Psoas muscle (tissue), 7 donors: ENCODE measurements at regions not wholly inside any gene's neighbourhood (a gene's known extent, or its start where the extent isn't known, plus 50 kb on each side); places are given as distances from the start of the nearest gene placed in this dataset.

Experiments
- ATAC-seq, 4 donors: fragments of 200-7000 bp; cut with Tn5 transposase; one replicate each; pipeline ENCODE4 v1.9.1; 2020; ENCODE audit warnings: moderate library complexity in 3 of 4, mild to moderate bottlenecking in 2 of 4
- DNase-seq, 2 donors: peaks; one replicate each; pipeline ENCODE4 v3.0.0-alpha.2; 2020
- H3K27ac ChIP-seq: fragments of 200-600 bp; one replicate; pipeline ENCODE4 v1.8.0; 2022
- H3K27me3 ChIP-seq, 3 donors: fragments of 200-600 bp in 1 of 3; one replicate each; pipeline versions ENCODE4 v1.6.1 to v1.8.0; 2013 to 2022; ENCODE audit warnings: low read length in 2 of 3, mild to moderate bottlenecking in 2 of 3, moderate library complexity in 1 of 3; ENCODE audit not compliant: insufficient read depth in 3 of 3
- H3K36me3 ChIP-seq, 2 donors: fragments of 200-600 bp in 1 of 2; one replicate each; pipeline versions ENCODE4 v1.6.1 to v1.8.0; 2013 to 2022; ENCODE audit warnings: low read depth in 1 of 2, mild to moderate bottlenecking in 1 of 2, moderate library complexity in 1 of 2; ENCODE audit not compliant: insufficient read depth in 1 of 2
- H3K4me1 ChIP-seq: fragments of 200-600 bp; one replicate; pipeline ENCODE4 v1.8.0; 2022
- H3K4me3 ChIP-seq: fragments of 200-600 bp; one replicate; pipeline ENCODE4 v1.8.0; 2022; ENCODE audit warnings: mild to moderate bottlenecking
- H3K9me3 ChIP-seq: fragments of 200-600 bp; one replicate; pipeline ENCODE4 v1.8.0; 2022
- WGBS, 3 donors: extraction: QIAGEN DNeasy Blood & Tissue Kit; methylation state at CpG; one replicate each; pipeline versions ENCODE4 v1.1.6 to v1.1.7; 2013; 5-methylcytosine and 5-hydroxymethylcytosine counted together
- intact Hi-C, 2 donors: fragments of 100-400 bp; cut with DNase I; formaldehyde crosslinking; loops; one replicate each; pipeline versions ENCODE4 v1.11.0 to v1.14.2; 2022
- TF ChIP-seq, protein P1 (sequence below): fragments of 200-600 bp; IDR thresholded peaks from one replicate; pipeline ENCODE4 v1.8.0; 2022; ENCODE audit warnings: antibody characterized with exemption
- donor health status: healthy with polysubstance abuse.
- donor health status: DM: no; HTN: no; CAD: no; lungs with moderate emphysema.
- donor health status: Bipolar disorder and iron deficiency.
- donor health status: healthy.
- donor health status: DM: yes; HTN: yes; CAD: no.
- donor health status: DM: no; HTN: no; CAD: no.
- donor health status: DM: yes; HTN: yes; CAD: no.

DNA sequence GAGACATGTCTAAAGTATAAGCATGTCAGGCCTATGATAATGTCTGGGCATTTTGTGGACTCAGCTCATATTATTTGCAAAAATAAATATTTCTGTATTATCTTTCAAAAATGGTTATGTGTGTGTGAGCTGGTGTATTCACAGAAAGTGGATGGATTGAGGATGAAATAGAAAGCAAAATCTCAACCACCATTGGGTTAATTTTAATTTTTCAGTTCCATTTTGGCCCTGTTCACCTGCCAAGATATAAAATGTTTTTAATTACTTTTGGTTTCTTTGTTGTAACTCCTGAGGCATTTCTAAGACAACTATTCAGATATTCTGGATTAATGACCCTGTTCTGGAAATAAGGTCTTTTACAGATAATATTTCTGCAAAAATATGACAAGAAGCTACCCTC is 232.7 kb upstream of the PPFIA2 start:
- no peaks in the 10 kb centered on the region for H3K9me3 ChIP-seq
- no peaks in the 10 kb centered on the region for H3K4me1 ChIP-seq
- ATAC-seq (no peak), DNase-seq (no peak)
- H3K4me3 ChIP-seq: no peak overlapping the region
- TF ChIP-seq, protein P1, sequence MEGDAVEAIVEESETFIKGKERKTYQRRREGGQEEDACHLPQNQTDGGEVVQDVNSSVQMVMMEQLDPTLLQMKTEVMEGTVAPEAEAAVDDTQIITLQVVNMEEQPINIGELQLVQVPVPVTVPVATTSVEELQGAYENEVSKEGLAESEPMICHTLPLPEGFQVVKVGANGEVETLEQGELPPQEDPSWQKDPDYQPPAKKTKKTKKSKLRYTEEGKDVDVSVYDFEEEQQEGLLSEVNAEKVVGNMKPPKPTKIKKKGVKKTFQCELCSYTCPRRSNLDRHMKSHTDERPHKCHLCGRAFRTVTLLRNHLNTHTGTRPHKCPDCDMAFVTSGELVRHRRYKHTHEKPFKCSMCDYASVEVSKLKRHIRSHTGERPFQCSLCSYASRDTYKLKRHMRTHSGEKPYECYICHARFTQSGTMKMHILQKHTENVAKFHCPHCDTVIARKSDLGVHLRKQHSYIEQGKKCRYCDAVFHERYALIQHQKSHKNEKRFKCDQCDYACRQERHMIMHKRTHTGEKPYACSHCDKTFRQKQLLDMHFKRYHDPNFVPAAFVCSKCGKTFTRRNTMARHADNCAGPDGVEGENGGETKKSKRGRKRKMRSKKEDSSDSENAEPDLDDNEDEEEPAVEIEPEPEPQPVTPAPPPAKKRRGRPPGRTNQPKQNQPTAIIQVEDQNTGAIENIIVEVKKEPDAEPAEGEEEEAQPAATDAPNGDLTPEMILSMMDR: no peak
- no peaks in the 10 kb centered on the region for H3K36me3 ChIP-seq
- intact Hi-C loops: no loop called here
- H3K27me3 ChIP-seq: no peaks in the 10 kb centered on the region
- H3K27ac ChIP-seq: no peak overlapping the region

DNA sequence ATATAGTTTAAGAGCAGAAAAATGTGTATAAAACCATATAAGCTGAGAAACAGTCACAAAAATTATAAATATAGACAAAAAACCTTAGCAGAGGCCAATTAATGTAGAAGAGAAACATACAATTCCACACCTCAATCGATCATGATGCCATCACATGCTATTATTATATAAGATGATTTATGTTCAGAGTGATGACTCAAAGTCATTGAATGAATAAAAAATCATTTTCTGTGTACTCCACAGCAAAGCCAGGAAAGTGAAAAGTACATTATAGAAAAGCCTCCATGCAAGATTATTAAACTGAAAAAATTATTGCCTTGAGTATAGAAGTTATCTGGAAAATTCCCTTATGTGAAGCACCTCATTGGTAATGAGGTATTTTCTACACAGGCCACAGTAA is 229.2 kb upstream of the PPFIA2 start:
- no peaks in the 10 kb centered on the region for H3K27me3 ChIP-seq
- H3K4me1 ChIP-seq: no peaks in the 10 kb centered on the region
- DNase-seq: no peak
- no peak overlapping the region for H3K4me3 ChIP-seq
- no peak for ATAC-seq
- no peak overlapping the region for H3K27ac ChIP-seq
- 68 to 92% (median 78%) methylated on average over 1 of the region's 1 CpG for WGBS, 3 donors
- H3K36me3 ChIP-seq: no peaks in the 10 kb centered on the region
- intact Hi-C loops: no loop called here
- TF ChIP-seq, protein P1: no peak
- H3K9me3 ChIP-seq: no peaks in the 10 kb centered on the region

DNA sequence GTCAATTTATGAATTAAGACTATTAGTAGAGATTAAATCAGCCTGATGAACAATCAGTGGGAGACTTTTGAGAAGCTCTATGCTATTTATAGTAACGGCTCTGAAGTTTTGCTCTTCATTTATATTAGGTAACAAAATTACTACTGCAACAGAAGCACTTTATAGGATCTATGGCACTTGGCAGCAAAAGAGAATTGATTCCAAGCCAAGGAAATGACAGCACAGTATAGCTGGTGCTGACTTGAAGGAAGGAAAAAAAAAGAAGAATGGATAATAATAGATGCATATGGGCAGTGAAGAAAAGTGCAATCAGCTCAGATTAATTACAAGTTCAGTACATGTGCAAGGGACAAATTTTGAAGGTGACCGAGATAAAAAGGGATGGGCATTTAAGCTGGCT is 228.2 kb upstream of the PPFIA2 start:
- no peak for ATAC-seq
- DNase-seq: no peak
- Histone ChIP-seq H3K36me3 (no peaks in the 10 kb centered on the region), H3K4me1 (no peaks in the 10 kb centered on the region), H3K4me3 (no peak overlapping the region), H3K27me3 (no peaks in the 10 kb centered on the region), H3K27ac (no peak overlapping the region), H3K9me3 (no peaks in the 10 kb centered on the region)
- intact Hi-C loops: no loop called here
- 65 to 76% (median 73%) methylated on average over 2 of the region's 2 CpGs for WGBS, 3 donors
- TF ChIP-seq, protein P1: no peak

DNA sequence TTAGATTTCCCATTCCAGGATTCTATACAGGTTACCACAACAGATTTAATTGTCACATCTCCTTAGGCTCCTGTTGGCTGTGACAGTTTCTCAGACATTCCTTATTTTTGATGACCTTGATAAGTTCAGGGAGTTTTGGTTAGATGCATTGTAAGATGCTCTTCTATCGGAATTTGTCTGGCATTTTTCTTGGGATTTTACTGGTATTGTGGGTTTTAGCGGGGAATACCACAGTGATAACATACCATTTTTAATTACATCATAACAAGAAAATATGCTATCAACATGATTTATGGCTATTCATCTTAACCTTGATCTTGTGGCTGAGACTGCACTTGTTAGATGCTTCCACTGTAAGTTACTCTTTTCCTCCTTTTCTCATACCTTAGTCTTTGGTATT is 217.5 kb upstream of the PPFIA2 start:
- Histone ChIP-seq H3K4me1 (no peaks in the 10 kb centered on the region), H3K27ac (no peak overlapping the region), H3K27me3 (no peaks in the 10 kb centered on the region), H3K36me3 (no peaks in the 10 kb centered on the region), H3K9me3 (no peaks in the 10 kb centered on the region), H3K4me3 (no peak overlapping the region)
- ATAC-seq (no peak), DNase-seq (no peak)
- 86 to 91% (median 87%) methylated on average over 2 of the region's 2 CpGs for whole genome bisulfite sequencing, 3 donors
- intact Hi-C loops: no loop called here
- TF ChIP-seq, protein P1: no peak

DNA sequence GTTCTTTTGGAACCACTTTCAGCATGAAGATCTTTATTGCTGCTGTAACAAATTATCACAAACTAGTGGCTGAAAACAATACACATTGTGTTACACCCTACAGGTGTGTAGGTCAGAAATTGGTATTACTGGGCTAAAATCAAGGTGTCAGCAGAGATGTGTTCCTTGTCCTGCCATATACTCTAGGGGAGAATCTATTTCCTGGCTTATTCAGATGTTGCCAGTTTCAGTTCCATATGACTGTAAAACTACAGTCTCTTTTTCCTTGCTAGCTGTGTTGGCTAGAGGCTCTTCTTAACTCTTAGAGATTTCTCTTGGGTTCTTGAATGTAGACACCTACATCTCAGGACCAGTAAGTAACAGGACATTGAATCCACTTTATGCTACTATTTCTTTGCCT is 215.6 kb upstream of the PPFIA2 start:
- H3K36me3 ChIP-seq: no peaks in the 10 kb centered on the region
- H3K4me3 ChIP-seq: no peak overlapping the region
- H3K4me1 ChIP-seq: no peaks in the 10 kb centered on the region
- no peak overlapping the region for H3K27ac ChIP-seq
- no peak for DNase-seq
- H3K27me3 ChIP-seq: no peaks in the 10 kb centered on the region
- TF ChIP-seq, protein P1: no peak
- intact Hi-C loops: no loop called here
- no peak for ATAC-seq
- no peaks in the 10 kb centered on the region for H3K9me3 ChIP-seq
